HPDE6-E6E7 (cell line): ENCODE measurements at regions not wholly inside any gene's neighbourhood (a gene's known extent, or its start where the extent isn't known, plus 50 kb on each side); places are given as distances from the start of the nearest gene placed in this dataset.

Experiments
- DNase-seq: peaks from one replicate; pipeline ENCODE4 v3.0.0; 2011; ENCODE audit warnings: missing footprints; ENCODE audit errors: extremely low spot score

DNA sequence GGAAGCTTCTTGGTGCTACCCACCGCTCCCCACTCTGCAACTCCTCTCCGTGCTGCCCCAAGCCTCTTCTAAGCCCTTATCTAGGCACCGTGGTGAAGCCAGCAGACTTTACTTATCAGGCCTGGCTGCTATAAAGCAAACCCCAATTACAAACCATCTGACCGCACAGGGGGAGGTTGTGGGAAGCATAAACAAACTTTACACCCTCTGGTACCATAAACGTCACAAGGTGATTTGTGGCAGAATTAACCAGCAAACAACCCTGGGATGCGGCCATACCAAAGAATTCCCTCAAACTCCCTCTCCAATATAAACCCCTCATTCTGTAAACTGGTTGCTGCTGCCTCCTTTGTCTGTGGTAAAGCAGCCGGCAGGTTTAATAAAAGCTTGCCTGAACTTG lies 55.2 kb downstream of the MAGEC2 start:
- DNase-seq: no peak

DNA sequence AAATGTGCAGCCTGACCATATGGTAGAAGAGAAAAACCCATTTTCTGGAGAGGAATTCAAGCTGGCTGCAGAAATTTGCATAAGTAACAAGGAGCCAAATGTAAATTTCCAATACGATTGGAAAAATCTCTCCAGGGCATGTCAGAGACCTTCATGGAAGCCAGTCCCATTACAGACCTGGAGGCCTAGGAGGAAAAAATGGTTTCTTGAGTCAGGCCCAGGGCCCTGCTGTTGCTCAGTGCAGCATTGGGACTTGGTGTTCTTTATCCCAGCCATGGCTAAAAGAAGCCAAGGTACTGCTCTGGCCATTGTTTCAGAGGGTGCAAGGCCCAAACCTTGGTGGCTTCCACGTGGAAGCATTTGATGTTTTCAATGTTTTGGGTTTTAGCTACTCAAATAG lies 70.6 kb downstream of the MAGEC2 start:
- DNase-seq: no peak

DNA sequence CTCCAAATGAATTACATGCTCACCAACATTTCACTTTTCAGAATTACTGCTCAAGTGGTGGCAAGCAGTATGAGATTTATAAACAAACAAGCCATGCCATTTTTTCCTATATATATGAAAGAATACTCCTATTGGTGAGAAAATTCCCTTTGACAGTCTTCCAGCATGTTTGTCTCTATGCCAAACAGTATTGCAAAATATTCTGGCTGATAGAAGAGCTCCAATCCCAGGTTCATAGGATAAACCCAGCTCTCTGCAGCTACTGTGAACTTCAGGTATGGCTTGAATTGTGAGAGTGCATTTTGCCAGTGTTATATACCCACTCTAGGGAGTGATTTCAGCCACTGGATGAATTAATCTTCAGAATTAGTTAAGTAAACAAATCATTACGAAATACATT lies 108.8 kb downstream of the MAGEC2 start:
- DNase-seq: no peak

DNA sequence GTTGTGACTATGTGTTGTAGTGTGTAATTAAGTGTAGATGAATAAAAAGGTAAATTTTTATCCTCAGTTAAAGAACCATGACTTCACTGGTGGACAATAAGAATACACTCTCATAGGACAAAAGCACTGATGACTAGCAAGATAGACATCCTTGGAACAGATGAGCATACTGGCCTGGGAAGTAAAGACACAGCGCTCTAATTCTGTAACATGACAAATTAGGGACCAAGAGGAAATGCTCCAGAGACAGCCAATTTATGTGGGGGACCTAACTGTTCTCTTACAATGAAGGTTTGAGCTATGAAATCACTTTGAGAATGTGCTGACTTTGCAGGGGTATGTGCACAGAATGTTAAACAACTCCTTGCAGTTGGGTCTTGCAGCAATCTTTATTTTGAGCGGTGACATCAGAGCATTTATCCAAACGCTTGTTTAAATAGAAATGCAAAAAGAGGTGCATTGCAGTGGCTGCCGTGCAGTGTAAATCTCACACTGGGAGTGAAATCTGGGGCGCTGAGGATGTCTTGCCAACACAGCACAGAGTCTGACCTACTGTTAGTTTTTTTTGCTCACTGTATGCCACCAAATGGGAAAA lies 109.3 kb downstream of the MAGEC2 start:
- no peak for DNase-seq

DNA sequence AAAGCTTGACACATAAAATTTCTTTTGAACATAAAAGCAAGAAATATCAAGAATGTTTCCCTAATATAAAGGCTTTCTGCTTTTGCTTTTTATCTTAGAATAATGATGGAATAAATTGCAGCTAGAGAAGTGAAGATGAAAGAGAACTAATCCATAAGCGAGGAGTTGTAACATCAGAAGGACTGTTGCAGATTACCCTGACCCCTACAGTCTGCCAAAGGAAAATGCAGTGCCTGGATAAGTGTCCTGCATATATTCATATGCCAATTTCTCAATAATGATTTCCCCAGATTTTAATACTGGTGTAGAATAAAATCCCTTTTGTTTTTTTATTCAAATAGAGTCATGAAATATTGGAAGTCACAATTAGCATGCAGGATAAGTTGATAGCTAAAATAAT lies 115.9 kb downstream of the MAGEC2 start:
- peak; percentile 12 for DNase-seq

DNA sequence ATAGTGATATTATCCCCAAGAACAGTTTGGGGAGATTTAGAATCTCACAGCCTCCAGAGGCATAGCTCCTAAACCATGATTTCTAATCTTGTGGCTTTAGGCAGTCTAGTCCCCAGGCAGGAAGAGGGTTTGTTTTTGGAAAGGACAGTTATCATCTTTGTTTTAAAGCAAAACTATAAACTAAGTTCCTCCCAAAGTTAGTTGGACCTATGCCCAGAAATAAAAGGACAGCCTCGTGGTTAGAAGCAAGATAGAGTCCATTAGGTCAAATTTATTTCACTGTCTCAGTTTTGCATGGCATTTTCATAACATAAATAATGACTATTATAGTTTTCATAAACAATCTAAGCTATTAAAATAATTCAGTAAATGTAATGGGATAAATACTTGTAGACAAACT lies 120.5 kb downstream of the MAGEC2 start:
- no peak for DNase-seq

DNA sequence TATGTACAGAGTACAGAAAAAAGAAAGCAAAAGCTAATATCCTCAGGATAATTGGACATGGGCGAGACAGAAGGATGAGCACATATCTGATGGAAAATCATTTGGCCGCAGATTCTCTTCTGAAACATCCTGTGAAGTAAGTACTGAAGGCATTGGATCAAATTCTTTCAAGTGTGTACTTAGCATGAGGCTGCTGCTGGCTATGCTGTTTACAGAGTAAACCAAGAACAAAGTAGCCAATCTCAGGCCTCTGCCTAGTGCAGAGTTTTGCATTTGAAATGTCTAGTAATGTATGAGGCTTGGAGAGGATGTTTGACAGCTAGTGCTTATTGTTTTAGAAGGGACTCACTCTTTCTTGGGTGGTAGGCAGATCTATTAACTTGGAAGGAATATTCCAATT lies 128.5 kb downstream of the MAGEC2 start:
- no peak for DNase-seq

DNA sequence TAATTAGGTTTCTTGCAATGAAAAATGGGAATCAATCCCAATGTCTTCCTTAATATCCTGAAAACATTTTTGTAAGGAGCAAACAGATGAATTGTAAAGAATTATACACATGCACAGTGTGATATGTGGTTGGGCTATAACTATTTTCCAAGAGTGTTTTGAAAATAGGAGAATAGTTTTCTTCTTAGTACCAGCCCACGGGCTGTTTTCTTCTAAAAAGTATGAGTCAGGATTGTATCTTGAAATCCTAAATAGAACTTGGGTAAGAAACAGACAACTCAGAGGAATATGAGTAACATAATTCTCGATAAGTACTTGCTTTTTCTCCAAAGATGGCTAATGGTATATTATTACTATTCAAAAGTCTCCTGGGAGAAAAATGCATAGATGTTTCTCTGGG lies 136.7 kb downstream of the MAGEC2 start:
- DNase-seq: no peak

DNA sequence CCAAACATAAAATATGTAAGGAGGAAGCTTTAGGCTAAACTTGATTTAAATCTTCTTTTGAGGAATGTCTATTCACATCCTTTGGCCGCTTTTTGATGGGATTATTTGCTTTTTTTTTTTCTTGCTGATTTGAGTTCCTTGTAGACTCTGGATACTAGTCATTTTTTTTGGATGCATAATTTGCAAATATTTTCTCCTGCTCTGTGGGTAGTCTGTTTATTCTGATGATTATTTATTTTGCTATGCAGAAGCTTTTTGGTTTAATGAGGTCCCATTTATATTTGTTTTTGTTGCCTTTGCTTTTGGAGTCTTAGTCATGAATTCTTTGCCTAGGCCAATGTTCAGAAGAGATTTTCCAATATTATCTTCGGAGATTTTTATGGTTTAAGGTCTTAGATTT lies 144.9 kb downstream of the MAGEC2 start:
- no peak for DNase-seq

DNA sequence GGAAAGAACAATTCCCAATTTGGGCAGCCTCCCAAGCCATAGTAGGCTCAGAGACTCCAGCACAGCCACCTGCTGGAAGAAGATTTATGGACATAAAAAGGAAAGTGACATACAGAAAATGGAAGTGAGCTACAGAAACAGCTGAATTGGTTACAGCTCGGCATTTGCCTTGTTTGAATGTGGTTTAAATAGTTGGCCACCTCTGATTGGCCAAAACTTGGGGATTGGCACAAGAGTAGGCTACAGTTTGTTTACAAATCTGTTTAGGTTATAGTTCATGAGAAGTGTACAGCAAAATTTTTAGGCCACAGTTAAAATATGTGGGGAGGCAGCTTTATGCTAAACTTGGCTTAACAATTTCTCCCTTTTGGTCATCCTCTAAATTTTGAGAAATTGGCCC lies 150.4 kb downstream of the MAGEC1 start:
- DNase-seq: no peak

DNA sequence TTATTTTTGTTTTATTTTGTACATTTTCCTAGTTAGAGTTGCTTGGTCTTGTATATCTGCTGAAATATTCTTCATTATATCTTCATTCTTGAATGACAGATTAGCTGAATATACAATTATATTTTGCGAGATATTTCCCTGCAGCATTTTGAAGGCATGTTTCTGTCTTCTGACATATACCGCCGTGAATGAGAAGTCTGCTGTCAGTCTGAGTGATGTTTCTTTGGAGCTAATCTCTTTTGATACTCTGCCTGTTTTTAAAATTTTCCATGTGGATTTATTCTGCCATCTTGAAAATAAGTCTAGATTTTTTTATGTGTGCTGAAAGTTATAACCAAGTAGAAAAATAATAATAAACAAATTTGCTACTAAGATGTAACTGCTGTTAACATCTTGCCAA lies 148.5 kb downstream of the MAGEC1 start:
- no peak for DNase-seq

DNA sequence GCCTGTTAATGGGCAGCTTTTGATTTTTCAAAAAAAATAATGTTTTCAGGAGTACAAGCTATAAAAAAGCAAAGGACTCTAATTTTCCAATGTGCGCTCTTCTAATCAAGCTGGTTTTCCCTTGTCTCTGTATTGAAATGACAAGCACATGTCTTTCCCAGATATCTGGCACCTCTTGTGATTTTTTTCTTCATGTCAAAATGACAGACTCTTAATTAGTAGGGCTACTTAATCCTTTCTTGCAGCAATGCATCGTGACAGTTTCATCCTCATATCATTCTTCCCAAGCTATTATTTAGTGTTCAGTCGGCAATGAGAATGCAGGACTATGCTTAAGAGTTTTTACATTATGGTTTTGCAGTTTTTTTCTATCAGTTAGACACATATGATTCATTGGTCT lies 139.5 kb downstream of the MAGEC1 start:
- no peak for DNase-seq

DNA sequence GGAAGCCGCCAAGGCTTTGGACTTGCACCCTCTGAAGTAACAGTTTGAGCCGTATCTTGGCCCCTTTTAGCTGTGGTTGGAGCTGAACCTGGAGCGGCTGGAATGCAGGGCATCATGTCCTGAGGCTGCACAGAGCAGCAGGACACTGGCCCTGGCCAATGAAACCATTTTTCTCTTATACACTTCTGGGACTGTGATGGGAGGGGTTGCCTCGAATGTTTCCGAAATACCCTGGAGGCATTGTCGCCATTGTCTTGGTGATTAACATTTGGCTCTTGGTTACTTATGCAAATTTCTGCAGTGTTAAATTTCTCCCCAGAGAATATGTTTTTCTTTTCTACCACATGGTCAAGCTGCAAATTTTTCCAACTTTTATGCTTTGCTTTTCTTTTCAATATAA lies 137.2 kb downstream of the MAGEC1 start:
- DNase-seq: no peak

DNA sequence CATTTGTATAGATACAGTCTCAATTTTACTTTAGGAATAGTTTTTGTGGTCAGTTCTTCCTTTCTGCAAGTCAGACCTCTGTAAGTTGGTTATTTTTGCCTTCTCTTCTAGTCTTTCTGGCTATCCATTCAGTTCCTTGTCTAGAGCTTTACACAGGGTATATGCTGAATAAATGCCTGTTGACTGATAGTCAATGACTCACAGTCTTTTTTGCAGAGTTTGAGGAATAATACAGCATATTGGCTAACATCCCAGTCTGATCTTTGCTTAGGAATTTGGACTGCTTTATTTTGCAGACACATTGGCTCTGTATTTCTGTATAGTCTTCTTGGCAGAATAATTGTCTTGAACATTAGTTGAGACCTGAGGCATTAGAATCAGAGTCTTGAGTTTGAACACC lies 132.4 kb downstream of the MAGEC1 start:
- no peak for DNase-seq

DNA sequence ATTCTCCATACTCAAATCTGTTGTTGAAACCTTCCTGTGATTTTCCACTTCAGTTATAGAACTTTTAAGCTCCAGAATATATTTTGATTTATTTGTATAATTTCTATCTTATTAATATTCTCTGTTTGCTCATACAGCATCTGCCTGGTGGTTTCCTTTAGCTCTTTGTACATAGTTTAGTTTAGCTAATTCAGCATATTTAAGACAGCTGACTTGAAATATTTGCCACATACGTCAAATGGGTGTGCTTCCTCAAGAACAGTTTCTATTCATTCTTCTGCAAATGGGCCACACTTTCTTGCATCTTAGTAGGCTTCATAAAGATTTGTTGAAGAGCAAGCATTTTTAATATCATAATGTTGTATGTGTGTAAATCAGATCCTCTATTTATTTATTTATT lies 101.8 kb downstream of the MAGEC1 start:
- DNase-seq: no peak

DNA sequence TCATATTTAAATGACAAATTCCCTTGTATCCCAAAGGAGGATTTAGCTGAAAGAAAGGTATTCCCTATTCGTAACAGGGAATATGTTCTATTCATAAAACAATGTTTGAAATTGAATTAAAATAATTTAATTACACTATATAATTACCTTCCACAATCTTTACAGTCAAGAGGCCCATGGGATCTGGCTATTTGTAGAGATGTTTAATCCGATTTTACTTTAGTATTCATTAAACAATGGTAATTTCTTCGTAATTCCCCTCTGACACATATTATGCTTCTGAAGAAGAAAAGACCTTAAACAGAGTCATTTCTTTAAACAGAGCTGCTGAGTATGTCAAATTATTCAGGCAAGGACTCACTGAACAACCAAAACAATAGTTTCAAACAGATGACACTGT lies 98.8 kb downstream of the MAGEC1 start:
- DNase-seq: no peak

DNA sequence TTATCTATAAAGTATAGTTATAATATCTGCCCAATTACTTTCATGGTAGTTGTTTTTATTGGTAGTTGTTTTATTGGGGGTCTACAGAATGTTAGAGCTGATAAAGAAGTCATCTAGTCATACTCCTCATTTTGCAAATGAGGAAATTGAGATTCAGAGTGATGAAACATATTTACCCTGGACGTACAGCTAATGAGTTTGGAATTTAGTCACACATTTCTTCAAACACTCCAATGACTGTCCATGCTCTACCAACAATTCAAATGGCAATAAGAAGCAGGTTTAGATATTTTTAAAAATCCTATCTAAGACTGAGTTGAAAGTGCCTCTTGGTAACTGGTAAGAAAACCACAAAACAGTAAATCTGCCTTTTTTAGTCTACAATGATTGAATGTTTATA lies 98.2 kb downstream of the MAGEC1 start:
- no peak for DNase-seq

DNA sequence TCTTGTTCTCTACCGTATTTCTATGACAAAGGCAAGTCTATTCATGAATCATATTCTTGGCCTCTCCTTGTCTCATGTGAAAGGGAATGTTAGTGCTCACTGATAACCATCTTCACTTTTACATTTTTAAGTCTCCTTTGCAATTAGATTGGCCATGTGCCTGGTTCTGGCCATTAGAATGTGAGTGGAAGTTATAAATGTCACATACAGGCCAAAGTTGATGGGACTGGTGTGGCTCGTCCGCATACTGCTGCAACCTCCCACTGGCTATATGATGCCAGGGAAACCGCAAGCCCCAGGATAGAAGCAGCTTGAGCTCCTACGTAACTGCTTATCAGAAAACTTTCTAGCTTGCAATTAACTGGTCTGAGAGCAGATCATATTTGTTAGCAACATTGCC lies 86.1 kb downstream of the MAGEC1 start:
- DNase-seq: no peak

DNA sequence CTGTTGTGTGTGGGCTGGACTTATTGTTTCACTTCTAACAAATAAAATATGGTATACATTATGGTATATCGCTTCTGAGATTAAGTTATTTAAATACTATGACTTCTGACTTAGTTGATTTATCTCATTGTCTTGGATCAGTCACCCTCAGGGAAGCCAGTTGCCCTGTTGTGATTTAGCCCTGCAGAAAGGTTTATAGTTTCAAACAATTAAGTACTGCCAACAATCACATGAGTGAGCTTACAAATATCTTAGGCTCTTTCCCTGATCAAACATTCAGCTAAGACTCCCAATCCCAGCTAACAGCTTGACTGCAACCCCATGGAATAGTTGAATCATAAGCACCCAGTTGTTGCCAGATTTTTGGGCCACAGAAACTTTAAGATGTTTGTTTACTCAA lies 85.4 kb downstream of the MAGEC1 start:
- DNase-seq: no peak

DNA sequence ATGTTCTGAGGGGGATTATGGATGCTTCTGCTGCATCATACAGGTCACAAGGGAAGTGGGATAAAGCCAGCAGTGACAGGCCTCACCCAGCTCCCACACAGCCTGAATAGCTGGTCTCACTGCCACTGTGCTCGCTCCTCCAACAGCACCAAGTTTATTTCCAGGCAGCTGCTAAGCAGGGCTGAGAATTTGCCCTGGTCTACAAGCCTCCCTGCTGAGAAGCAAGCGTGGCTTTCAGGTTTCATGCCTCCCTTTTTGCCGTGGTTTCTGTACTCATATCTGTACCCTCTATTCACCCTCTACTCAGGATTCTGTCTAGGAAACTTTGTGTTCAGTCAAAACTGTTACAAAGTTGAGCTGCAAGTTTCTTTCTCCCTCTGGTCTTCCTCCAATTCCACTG lies 78.6 kb downstream of the MAGEC1 start:
- no peak for DNase-seq

DNA sequence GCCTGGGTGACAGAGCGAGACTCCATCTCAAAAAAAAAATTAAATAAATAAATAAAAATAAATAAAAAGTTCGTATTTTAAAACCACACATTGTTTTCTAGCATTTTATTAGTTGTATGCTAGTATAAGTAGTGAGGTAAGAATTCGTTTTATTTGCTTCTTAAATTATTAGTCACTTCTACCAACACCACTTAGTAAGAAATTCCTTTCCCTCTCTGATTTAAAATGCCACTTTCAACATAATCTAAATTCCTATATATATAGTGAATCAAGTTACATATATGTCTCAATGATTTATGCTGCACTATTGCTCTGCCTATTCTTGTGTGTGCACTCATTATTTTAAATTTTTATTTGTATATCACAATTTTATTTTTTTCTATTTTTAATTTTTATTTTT lies 72.1 kb downstream of the MAGEC1 start:
- no peak for DNase-seq

DNA sequence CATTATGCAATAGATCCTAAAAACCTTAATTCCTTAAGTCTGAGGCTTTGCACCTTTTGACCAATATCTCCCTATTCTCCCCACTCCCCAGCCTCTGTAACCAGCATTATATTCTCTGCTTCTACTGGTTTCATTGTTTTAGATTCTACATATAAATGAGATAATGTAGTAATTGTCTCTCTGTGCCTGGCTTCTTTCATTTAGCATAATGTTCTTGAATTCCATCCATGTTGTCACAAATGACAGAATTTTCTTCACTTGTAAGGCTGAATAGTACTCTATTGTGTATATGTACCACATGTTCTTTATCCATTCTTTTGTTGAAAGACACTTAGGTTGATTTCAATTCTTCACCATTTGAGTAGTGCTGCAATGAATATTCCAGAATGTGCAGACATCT lies 66.0 kb downstream of the MAGEC1 start:
- no peak for DNase-seq

DNA sequence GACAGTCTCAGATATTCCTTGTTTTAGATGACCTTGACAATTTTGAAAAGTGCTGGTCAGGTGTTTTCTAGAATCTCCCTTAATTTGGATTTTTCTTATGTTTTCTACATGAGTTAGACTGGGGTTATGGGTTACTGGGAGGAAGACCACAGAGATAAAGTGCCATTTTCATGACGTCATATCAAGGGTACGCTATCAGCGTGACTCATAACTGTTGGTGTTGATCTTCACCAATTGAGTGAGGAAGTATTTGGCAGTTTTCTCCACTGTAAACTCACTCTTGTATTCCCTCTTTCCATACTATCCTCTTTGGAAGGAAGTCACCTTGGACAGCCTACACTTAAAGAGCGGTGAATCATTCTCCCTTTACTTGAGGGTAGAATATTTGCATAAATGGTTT lies 56.9 kb downstream of the MAGEC1 start:
- DNase-seq: no peak
